Gastroesophageal sphincter (tissue), 3 donors: ENCODE measurements at regions not wholly inside any gene's neighbourhood (a gene's known extent, or its start where the extent isn't known, plus 50 kb on each side); places are given as distances from the start of the nearest gene placed in this dataset.
"Not testable (repeated sequence)": the region's sequence is repeated elsewhere in the genome, so short reads cannot be mapped to it uniquely, and the experiment has no call there.

Source experiments
- EP300 ChIP-seq: sonication (generic); formaldehyde crosslinking; IDR thresholded peaks from one replicate; pipeline ENCODE4 v1.6.1; 2017; ENCODE audit warnings: antibody characterized with exemption, mild to moderate bottlenecking
- POLR2A ChIP-seq, 2 donors: fragments of 450-650 bp; IDR thresholded peaks; one replicate each; pipeline ENCODE4 v1.6.1; 2017; ENCODE audit warnings: antibody characterized with exemption in 2 of 2, mild to moderate bottlenecking in 2 of 2, moderate library complexity in 1 of 2
- POLR2AphosphoS5 ChIP-seq: sonication (generic); formaldehyde crosslinking; IDR thresholded peaks from one replicate; pipeline ENCODE4 v1.6.1; 2017; ENCODE audit warnings: antibody characterized with exemption
- TF ChIP-seq, protein P1 (sequence below), 4 experiments: fragments of 200-600 bp in 2 of 4; fragments of 450-650 bp in 2 of 4; sonication (generic) in 1 of 4; IDR thresholded peaks; one replicate each; pipeline ENCODE4 v1.5.1; 2017 to 2019; ENCODE audit warnings: antibody characterized with exemption in 4 of 4, mild to moderate bottlenecking in 2 of 4, moderate library complexity in 2 of 4

DNA sequence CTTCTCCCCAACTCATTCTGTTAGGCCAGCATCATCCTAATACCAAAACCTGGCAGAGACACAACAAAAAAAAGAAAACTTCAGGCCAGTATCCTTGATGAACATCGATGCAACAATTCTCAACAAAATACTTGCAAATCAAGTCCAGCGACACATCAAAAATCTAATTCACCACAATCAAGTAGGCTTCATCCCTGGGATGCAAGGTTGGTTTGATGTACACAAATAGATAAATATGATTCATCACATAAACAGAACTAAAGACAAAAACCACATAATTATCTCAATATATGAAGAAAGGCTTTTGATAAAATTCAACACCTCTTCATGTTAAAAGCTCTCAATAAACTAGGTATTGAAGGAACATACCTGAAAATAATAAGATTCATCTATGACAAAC, 184.1 kb downstream of the SLC38A4 start:
- TF ChIP-seq POLR2AphosphoS5; POLR2A (IDR thresholded peaks at IDR 0.05); EP300: not testable (repeated sequence)
- TF ChIP-seq, protein P1, sequence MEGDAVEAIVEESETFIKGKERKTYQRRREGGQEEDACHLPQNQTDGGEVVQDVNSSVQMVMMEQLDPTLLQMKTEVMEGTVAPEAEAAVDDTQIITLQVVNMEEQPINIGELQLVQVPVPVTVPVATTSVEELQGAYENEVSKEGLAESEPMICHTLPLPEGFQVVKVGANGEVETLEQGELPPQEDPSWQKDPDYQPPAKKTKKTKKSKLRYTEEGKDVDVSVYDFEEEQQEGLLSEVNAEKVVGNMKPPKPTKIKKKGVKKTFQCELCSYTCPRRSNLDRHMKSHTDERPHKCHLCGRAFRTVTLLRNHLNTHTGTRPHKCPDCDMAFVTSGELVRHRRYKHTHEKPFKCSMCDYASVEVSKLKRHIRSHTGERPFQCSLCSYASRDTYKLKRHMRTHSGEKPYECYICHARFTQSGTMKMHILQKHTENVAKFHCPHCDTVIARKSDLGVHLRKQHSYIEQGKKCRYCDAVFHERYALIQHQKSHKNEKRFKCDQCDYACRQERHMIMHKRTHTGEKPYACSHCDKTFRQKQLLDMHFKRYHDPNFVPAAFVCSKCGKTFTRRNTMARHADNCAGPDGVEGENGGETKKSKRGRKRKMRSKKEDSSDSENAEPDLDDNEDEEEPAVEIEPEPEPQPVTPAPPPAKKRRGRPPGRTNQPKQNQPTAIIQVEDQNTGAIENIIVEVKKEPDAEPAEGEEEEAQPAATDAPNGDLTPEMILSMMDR (IDR thresholded peaks at IDR 0.05) = not testable (repeated sequence)
